HG02588 (cell line): ENCODE measurements at regions not wholly inside any gene's neighbourhood (a gene's known extent, or its start where the extent isn't known, plus 50 kb on each side); places are given as distances from the start of the nearest gene placed in this dataset.
"Not testable (repeated sequence)": the region's sequence is repeated elsewhere in the genome, so short reads cannot be mapped to it uniquely, and the experiment has no call there.

Source experiments
- ATAC-seq: cut with Tn5 transposase; IDR thresholded peaks from one replicate; pipeline ENCODE4 v1.9.1; 2021; ENCODE audit warnings: mild to moderate bottlenecking, moderate library complexity; ENCODE audit not compliant: unreplicated experiment

DNA sequence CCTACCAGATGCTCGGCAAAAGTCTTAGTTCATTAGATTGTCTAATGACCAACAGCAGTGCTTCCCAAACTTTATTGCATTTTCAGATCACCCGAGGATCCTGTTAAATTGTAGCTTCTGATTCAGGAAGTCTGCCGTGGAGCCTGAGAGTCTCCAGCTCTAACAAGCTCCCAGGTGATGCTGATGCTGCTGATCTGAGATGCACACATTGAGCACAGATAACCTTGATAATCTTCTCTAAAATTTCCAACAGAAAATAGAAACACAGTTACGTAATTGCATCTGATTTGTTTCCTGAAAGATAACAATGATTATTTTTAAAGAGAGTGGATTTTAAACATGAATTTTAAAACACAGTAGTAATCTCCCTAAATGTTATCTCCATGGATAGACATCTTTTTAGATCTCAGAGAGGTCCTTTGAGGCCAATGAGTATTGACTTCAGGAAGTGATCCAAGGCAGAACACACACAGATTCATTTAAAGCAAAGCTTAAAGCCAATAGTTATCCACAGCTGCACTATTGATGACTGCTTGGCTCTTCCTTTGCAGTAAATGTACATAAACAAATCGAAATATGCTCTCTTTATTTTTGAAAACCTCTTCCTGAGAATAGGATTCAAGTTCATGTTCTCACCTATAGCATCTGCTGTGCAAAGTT, 122.8 kb upstream of the TNPO1 start:
- ATAC-seq = no peak

DNA sequence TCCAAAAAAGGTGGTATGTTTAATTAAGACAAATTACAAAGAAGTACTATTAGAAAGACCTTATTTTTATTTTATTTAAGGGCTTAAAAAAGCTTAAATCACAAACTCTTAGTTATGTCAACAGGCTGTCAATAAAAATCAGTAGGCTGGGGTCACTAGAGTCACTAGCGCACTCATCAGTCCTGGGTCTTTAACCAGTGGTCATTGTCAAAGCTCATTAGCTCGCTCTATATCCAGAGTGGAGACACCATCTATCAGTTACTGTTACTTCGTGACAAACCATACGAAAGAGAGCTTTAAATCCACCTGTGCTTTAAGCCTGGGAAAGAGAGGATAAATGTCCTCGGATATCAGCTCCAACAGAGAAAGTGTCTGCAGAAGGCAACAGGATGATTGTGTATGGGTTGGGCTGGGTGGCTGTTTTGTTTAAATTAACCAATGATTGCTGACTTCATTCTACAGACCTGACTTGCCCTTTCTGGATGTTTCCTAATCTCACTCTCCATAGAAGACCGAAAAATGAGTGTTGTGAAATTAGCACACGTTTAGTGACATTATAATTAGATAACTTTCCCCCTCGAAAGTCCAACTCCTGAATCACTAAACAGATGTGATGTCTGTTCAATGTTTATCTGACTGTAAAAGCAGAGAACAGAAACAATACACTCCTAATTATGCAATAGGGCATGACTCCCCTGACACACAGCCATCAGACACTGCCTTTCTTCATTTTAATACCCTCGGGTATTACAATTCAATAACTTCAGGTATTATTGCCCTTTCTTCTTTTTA, 123.6 kb upstream of the TNPO1 start:
- no peak for ATAC-seq

DNA sequence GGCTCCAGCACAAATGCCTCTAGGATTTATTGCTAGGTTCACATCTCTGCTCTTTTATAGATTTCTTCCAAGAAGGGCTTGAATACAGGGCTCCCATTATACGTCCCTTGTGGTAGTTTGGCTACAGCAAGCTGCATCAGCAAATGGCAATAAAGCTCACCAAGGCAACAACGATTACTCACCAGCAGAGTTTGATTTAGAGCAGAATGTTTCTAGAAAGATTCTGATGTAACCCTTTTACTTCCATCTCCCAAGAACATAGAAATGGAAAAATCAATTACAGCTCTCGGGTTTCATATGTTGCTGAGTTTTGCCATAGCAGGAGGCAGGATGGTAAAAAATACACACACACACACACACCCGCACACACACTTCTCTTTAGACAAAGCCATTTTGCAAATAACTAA, 124.2 kb upstream of the TNPO1 start:
- ATAC-seq = no peak

DNA sequence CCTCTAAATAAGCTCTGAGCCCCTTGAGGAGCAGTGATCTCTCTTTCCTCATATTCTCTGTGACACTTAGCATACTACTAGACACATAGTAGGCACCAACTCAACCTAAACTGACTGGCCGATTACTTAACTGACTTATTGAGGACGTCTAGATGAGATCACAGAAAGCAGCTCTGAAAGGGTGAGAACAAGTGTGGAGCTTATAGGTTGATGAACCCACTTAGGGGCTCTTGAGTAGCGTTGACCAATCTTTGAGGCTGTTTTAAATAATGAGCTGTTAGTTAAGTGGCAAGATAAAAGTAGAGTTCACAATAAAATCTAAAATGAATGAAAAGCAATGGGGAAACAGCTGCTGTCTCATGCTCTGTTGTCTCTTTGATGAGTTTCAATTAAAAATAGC, 124.7 kb upstream of the TNPO1 start:
- no peak for ATAC-seq

- no peak for ATAC-seq
Observed at GRCh38 chr5:72688916-72689315, 127.5 kb upstream of the TNPO1 start.

- ATAC-seq = no peak
Observed at GRCh38 chr5:72687288-72687687, 129.2 kb upstream of the TNPO1 start.

DNA sequence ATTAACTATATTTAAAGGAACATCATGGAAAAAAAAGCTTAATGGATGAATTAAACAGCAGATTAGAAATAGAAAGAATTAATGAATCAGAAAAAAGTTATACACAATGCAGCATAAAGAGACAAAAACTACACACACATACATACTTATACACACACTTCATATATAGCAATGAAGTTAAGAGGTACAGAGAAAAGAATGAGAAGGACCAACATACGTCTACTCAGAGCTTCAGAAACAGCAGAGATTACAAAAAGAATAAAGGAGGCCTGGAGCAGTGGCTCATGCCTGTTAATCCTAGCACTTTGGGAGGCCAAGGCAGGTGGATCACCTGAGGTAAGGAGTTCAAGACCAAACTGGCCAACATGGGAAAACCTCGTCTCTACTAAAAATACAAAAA, 133.9 kb upstream of the TNPO1 start:
- no peak for ATAC-seq

DNA sequence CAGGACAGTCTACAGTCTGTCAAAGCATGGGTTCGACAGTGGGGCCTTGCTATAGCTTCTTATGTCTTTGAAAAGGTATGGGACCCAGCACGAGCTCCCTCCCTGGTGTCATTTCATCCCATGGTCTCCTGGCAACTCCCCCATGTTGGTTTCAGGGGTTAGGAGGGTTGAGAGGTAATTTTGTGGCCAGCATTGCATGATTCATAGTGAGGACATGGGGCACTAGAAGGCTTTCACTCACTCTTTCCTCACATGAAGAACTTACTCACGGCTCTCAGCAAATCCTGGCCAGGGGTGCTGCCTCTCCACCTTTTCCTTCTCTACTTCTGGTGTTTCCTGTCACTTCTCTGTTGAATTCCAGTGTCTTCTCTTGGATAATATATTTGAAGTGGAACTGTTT, 134.7 kb upstream of the TNPO1 start:
- no peak for ATAC-seq

GRCh38 chr5:72677447-72677846, 139.0 kb upstream of the TNPO1 start:
- no peak for ATAC-seq

DNA sequence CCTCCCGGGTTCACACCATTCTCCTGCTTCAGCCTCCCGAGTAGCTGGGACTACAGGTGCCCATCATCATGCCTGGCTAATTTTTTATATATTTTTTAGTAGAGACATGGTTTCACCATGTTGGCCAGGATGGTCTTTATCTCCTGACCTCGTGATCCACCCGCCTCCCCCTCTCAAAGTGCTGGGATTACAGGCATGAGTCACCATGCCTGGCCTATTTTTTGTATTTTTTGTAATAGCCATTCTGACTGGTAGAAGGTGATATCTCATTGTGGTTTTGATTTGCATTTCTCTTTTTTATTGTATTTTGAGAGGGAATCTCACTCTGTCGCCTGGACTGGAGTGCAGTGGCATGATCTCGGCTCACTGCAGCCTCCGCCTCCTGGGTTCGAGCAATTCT, 139.6 kb upstream of the TNPO1 start:
- ATAC-seq = not testable (repeated sequence)

GRCh38 chr5:72673623-72674022, 142.8 kb upstream of the TNPO1 start:
- ATAC-seq = no peak

GRCh38 chr5:72673180-72673579, 143.3 kb upstream of the TNPO1 start:
- ATAC-seq = no peak

- no peak for ATAC-seq
Observed at GRCh38 chr5:72667708-72668107, 148.8 kb upstream of the TNPO1 start.

GRCh38 chr5:72662936-72663335, 153.5 kb upstream of the TNPO1 start:
- no peak for ATAC-seq

GRCh38 chr5:72662305-72662704, 154.2 kb upstream of the TNPO1 start:
- no peak for ATAC-seq

DNA sequence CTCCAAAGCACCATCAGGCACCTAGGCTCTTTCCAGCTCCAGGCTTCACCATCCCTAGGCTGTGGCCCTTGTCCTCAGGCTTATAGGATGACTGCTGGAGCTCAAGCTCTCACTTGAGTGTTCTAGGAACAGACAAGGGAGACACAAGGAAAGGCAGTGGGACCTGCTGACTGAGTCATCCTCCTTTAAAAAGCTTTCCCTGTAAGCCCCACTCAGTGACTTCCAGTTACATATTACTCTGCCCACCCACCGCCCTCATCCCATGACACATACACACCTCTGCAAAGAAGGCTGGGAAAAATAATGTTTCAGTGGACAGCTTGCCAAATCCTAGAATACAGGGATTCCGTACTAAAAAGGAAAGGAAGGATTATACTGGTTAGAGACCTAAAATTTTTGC, 154.2 kb upstream of the ZNF366 start:
- ATAC-seq = no peak

- no peak for ATAC-seq
Observed at GRCh38 chr5:72659726-72660125, 152.5 kb upstream of the ZNF366 start.

- no peak for ATAC-seq
Observed at GRCh38 chr5:72658761-72659540, 151.7 kb upstream of the ZNF366 start.

GRCh38 chr5:72658161-72658560, 151.0 kb upstream of the ZNF366 start:
- ATAC-seq = no peak

DNA sequence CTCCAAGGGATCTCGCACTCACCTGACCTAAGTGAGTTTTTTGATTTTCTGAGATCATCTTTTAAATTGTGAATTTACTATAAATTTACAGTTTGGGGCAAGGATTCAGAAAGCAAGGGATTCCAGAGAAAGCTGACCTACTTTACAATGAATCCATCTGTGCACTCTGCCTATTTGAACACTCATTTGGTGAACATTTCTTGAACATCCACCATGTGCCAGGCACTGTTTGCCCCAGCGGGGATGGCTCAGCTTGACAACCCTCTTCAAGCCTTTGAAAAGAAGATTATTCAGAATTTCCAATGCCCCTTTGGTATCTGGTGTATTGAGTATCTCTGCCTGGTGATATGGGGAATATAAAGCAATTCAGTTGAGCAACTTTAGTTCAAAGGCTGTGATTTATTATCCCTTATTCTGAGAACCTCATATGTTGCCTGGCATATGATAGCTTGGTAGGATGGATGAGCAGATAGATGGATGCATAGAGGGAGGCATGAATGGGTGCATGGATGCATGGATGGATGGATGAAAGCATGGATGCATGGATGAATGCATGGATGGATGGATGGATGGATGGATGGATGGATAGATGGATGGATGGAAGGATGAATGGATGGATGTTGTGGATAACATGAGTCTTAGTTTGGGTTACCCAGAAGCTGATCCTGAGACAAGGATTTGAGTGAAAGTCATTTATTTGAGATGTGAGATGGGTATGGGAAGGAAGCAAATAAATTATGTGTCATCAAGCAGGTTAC, 149.7 kb upstream of the ZNF366 start:
- no peak for ATAC-seq

GRCh38 chr5:72656331-72656730, 149.1 kb upstream of the ZNF366 start:
- ATAC-seq = no peak
